MM.1S (cell line): ENCODE measurements at regions not wholly inside any gene's neighbourhood (a gene's known extent, or its start where the extent isn't known, plus 50 kb on each side); places are given as distances from the start of the nearest gene placed in this dataset.
"Not testable (repeated sequence)": the region's sequence is repeated elsewhere in the genome, so short reads cannot be mapped to it uniquely, and the experiment has no call there.

Source experiments
- DNase-seq: peaks from one replicate; pipeline ENCODE4 v3.0.0-alpha.2; 2015
- H2AFZ ChIP-seq: fragments of 300-600 bp; sonication (generic); 2 replicates; pipeline ENCODE4 v1.6.0; 2016; ENCODE audit warnings: antibody characterized with exemption, low read length
- H3F3A ChIP-seq: fragments of 300-600 bp; sonication (generic); 2 replicates; pipeline ENCODE4 v1.6.1; 2016; ENCODE audit warnings: mild to moderate bottlenecking, antibody characterized with exemption, low read length, moderate library complexity, mixed read lengths; ENCODE audit not compliant: insufficient read depth
- H3K27ac ChIP-seq: fragments of 300-600 bp; sonication (generic); 2 replicates; pipeline ENCODE4 v1.5.1; 2016; ENCODE audit warnings: mild to moderate bottlenecking, low read length
- H3K27me3 ChIP-seq: fragments of 300-600 bp; sonication (generic); replicated peaks from 2 replicates; pipeline ENCODE4 v1.6.0; 2016; ENCODE audit warnings: low read length; ENCODE audit not compliant: insufficient read depth
- H3K36me3 ChIP-seq: fragments of 300-600 bp; sonication (generic); replicated peaks from 2 replicates; pipeline ENCODE4 v1.6.1; 2016; ENCODE audit warnings: mild to moderate bottlenecking, low read length, mixed read lengths; ENCODE audit not compliant: insufficient read depth
- H3K4me1 ChIP-seq: fragments of 300-600 bp; sonication (generic); 2 replicates; pipeline ENCODE4 v1.6.1; 2016; ENCODE audit warnings: low read length, mixed read lengths
- H3K4me2 ChIP-seq: fragments of 300-600 bp; sonication (generic); 2 replicates; pipeline ENCODE4 v1.6.0; 2016; ENCODE audit warnings: low read depth, low read length
- H3K4me3 ChIP-seq: fragments of 300-600 bp; sonication (generic); 2 replicates; pipeline ENCODE4 v1.5.1; 2016; ENCODE audit warnings: low read length, mixed read lengths
- H3K79me2 ChIP-seq: fragments of 300-600 bp; sonication (generic); 2 replicates; pipeline ENCODE4 v1.6.1; 2016; ENCODE audit warnings: mixed run types, low read length, mixed read lengths
- H3K9ac ChIP-seq: fragments of 300-600 bp; sonication (generic); 2 replicates; pipeline ENCODE4 v1.6.1; 2016; ENCODE audit warnings: low read length, mixed read lengths
- H3K9me2 ChIP-seq: fragments of 300-600 bp; sonication (generic); replicated peaks from 2 replicates; pipeline ENCODE4 v1.6.1; 2016; ENCODE audit warnings: mild to moderate bottlenecking, low read length, mixed read lengths; ENCODE audit not compliant: insufficient read depth
- H3K9me3 ChIP-seq: fragments of 300-600 bp; sonication (generic); replicated peaks from 2 replicates; pipeline ENCODE4 v1.6.1; 2016; ENCODE audit warnings: mild to moderate bottlenecking, low read length, mixed read lengths; ENCODE audit not compliant: insufficient read depth
- H4K20me1 ChIP-seq: fragments of 300-600 bp; sonication (generic); 2 replicates; pipeline ENCODE4 v1.6.1; 2016; ENCODE audit warnings: mild to moderate bottlenecking, low read length, moderate library complexity, mixed read lengths; ENCODE audit not compliant: insufficient read depth
- EZH2 ChIP-seq: fragments of 300-600 bp; sonication (generic); optimal IDR thresholded peaks from 2 replicates; pipeline ENCODE3; 2017; ENCODE audit warnings: low read depth, mild to moderate bottlenecking, antibody characterized with exemption, low read length, mixed read lengths
- EZH2phosphoT487 ChIP-seq: fragments of 300-600 bp; sonication (generic); IDR thresholded peaks from 2 replicates; pipeline ENCODE4 v1.6.1; 2018; ENCODE audit warnings: antibody characterized with exemption, low read length
- TF ChIP-seq, protein P1 (sequence below): fragments of 300-600 bp; sonication (generic); IDR thresholded peaks from 2 replicates; pipeline ENCODE4 v1.5.1; 2016; ENCODE audit warnings: antibody characterized with exemption, low read length, mixed read lengths

DNA sequence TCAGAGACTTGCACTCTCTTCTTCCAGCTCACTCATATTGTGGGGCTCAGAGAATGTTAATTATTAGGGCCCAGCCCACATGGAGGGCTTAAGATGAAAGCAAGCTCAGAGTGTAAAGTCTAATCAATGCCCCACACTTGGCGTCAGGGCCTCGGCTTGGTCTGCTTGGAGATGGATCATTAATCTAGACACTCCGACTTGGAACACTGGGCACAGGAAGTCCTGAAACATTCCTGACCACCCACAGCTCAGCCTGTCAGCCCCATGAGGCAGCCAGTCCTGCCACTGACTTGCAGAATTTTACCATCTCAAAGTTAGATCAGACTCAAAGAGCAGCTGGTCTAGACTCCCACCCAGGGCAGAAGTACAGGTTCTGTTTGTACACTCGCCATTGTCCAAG is 69.8 kb upstream of the TRABD2B start:
- TF ChIP-seq, protein P1, sequence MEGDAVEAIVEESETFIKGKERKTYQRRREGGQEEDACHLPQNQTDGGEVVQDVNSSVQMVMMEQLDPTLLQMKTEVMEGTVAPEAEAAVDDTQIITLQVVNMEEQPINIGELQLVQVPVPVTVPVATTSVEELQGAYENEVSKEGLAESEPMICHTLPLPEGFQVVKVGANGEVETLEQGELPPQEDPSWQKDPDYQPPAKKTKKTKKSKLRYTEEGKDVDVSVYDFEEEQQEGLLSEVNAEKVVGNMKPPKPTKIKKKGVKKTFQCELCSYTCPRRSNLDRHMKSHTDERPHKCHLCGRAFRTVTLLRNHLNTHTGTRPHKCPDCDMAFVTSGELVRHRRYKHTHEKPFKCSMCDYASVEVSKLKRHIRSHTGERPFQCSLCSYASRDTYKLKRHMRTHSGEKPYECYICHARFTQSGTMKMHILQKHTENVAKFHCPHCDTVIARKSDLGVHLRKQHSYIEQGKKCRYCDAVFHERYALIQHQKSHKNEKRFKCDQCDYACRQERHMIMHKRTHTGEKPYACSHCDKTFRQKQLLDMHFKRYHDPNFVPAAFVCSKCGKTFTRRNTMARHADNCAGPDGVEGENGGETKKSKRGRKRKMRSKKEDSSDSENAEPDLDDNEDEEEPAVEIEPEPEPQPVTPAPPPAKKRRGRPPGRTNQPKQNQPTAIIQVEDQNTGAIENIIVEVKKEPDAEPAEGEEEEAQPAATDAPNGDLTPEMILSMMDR, result no peak
- TF ChIP-seq EZH2 (no peak), EZH2phosphoT487 (no peak)
- Histone ChIP-seq H4K20me1 (no peaks in the 10 kb centered on the region), H3F3A (no peaks in the 10 kb centered on the region), H3K4me3 (no peak overlapping the region), H3K4me1 (no peaks in the 10 kb centered on the region), H3K9ac (no peak overlapping the region), H2AFZ (no peak overlapping the region), H3K27me3 (no peaks in the 10 kb centered on the region), H3K79me2 (no peaks in the 10 kb centered on the region), H3K36me3 (no peaks in the 10 kb centered on the region), H3K9me3 (no peaks in the 10 kb centered on the region), H3K4me2 (no peak overlapping the region), H3K27ac (no peak overlapping the region), H3K9me2 (no peaks in the 10 kb centered on the region)
- DNase-seq, result no peak

DNA sequence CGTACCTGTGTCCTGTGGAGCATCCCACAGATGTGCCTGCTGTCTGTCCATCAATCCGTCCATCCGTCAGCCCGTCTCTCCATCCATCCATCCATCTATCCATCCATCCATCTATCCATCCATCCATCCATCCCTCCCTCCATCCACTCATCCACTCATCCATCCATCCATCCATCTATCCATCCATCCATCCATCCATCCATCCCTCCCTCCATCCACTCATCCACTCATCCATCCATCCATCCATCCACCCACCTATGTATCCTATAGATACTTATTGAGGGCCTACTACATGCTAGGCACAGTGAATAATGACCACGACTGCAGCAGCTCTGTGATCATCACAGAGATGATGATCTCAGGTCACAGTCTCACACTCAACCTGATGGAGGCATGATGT is 67.5 kb upstream of the TRABD2B start:
- H3K9me3 ChIP-seq, H3F3A ChIP-seq, H3K27ac ChIP-seq, H3K36me3 ChIP-seq, H3K4me2 ChIP-seq, DNase-seq, H3K27me3 ChIP-seq, H4K20me1 ChIP-seq, H3K4me1 ChIP-seq, H3K9me2 ChIP-seq, H3K79me2 ChIP-seq, H3K4me3 ChIP-seq, H2AFZ ChIP-seq, H3K9ac ChIP-seq: not testable (repeated sequence)

DNA sequence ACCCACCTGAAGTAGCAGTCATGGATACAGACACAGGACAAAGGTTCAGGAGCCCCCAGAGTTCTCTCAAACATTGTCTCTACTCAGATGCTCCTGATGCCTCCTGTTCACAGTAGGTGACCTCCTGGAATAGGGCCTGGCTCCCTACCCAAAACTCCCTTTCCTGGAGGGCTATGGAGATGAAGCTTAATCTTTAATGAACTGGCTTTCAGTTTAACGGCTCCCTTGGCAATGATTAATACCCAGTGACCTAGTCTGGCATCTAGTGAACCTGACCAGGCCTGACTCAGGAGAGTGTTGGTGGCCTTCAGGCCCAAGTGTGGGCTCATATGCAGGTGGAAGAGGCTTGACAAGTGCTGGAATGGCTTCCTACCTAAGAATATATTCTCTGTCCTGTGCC is 65.2 kb upstream of the TRABD2B start:
- no peaks in the 10 kb centered on the region for H3K36me3 ChIP-seq

More for the DNA sequence above, 65.2 kb upstream of the TRABD2B start:
- no peaks in the 10 kb centered on the region for H3K9me2 ChIP-seq
- H3K27me3 ChIP-seq, result no peaks in the 10 kb centered on the region
- H3K4me2 ChIP-seq, result no peak overlapping the region
- H3K4me1 ChIP-seq, result peaks cover 6% of the 10 kb centered on the region; the same call in 1 of the 2 replicates
- H4K20me1 ChIP-seq, result no peaks in the 10 kb centered on the region
- no peak overlapping the region for H3K4me3 ChIP-seq
- H3K9me3 ChIP-seq, result no peaks in the 10 kb centered on the region
- no peak overlapping the region for H3K9ac ChIP-seq
- no peaks in the 10 kb centered on the region for H3F3A ChIP-seq
- no peaks in the 10 kb centered on the region for H3K79me2 ChIP-seq
- no peak overlapping the region for H2AFZ ChIP-seq
- H3K27ac ChIP-seq, result no peak overlapping the region
- no peak for DNase-seq
- TF ChIP-seq EZH2phosphoT487 (no peak), EZH2 (no peak)
- TF ChIP-seq, protein P1, result no peak
